Muscle of leg (tissue), 3 donors: ENCODE measurements at regions not wholly inside any gene's neighbourhood (a gene's known extent, or its start where the extent isn't known, plus 50 kb on each side); places are given as distances from the start of the nearest gene placed in this dataset.
A peak's percentile ranks its signal among the peaks of the same experiment; 100 is the strongest.

ENCODE experiments used
- DNase-seq: peaks from one replicate; pipeline ENCODE4 v3.0.0; 2013
- H3K27ac ChIP-seq: one replicate; pipeline ENCODE4 v1.5.1; 2013; ENCODE audit warnings: mild to moderate bottlenecking, low read length, control low read depth
- H3K27me3 ChIP-seq: one replicate; pipeline ENCODE4 v1.6.1; 2013; ENCODE audit warnings: low read length; ENCODE audit not compliant: control insufficient read depth, insufficient read depth
- H3K36me3 ChIP-seq: one replicate; pipeline ENCODE4 v1.6.1; 2013; ENCODE audit warnings: low read length; ENCODE audit not compliant: control insufficient read depth, insufficient read depth
- H3K4me1 ChIP-seq: one replicate; pipeline ENCODE4 v1.6.1; 2013; ENCODE audit warnings: low read length; ENCODE audit not compliant: control insufficient read depth, insufficient read depth
- H3K4me3 ChIP-seq: one replicate; pipeline ENCODE4 v1.5.1; 2013; ENCODE audit warnings: low read length, control low read depth
- H3K9me3 ChIP-seq: replicated peaks from 2 replicates; pipeline ENCODE4 v1.6.1; 2013; ENCODE audit warnings: low read depth, low read length; ENCODE audit not compliant: control insufficient read depth
- WGBS: methylation state at CpG from one replicate; pipeline ENCODE4 v1.1.5; 2013; ENCODE audit warnings: missing lambda C conversion rate; ENCODE audit not compliant: insufficient coverage; 5-methylcytosine and 5-hydroxymethylcytosine counted together

- no peaks in the 10 kb centered on the region for H3K9me3 ChIP-seq
- H3K36me3 ChIP-seq = no peaks in the 10 kb centered on the region
- H3K4me3 ChIP-seq = no peak overlapping the region
- no peaks in the 10 kb centered on the region for H3K27me3 ChIP-seq
- WGBS = no CpG with 5 or more reads among the region's 2 CpGs
- DNase-seq = no peak
- no peaks in the 10 kb centered on the region for H3K4me1 ChIP-seq
- H3K27ac ChIP-seq = no peak overlapping the region
Observed at GRCh38 chr3:16817197-16817596, 67.6 kb upstream of the PLCL2 start.

DNA sequence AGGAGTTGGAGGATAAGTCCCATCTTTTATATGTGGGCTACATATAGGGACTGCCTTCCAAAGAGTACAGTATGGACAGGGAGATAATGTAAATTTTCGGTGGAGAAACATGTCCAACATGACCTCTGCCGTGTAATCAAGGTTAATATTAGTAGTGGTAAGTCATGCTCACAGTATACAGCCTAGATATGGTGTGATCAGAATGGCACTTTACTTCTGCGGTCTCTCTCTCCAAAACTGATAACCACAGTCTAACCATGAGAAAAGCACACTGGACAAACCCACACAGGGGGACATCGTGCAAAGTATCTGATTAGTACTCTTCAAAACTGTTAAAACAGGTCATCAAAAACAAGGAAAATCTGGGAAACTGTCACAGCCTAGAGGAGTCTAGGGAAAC, 66.6 kb upstream of the PLCL2 start:
- H3K4me3 ChIP-seq = no peak overlapping the region
- no peaks in the 10 kb centered on the region for H3K4me1 ChIP-seq
- no peaks in the 10 kb centered on the region for H3K36me3 ChIP-seq
- H3K9me3 ChIP-seq = no peaks in the 10 kb centered on the region
- DNase-seq = no peak
- no peak overlapping the region for H3K27ac ChIP-seq
- no peaks in the 10 kb centered on the region for H3K27me3 ChIP-seq
- no CpG with 5 or more reads among the region's 4 CpGs for WGBS

DNA sequence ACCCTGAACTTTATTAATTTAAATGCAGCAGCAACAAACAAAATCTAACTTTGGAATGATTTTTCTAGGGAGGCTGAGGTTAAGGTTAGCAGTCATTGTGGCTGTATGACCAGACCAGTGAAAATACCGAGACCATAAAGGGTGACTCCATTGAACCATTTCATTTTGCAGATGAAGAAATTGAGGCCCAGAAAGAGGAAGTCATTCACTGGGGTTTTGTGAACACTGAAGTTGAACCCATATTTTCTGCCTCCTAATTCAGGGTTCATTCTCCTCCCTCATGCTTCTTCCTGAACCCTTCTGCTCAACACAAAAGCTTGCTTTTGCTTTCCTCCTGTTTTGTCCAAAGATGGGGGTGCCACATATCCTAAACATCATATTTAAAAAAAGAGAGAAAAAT, 65.8 kb upstream of the PLCL2 start:
- no peak for DNase-seq
- Histone ChIP-seq H3K4me1 (no peaks in the 10 kb centered on the region), H3K27ac (no peak overlapping the region), H3K9me3 (no peaks in the 10 kb centered on the region), H3K4me3 (no peak overlapping the region), H3K36me3 (no peaks in the 10 kb centered on the region), H3K27me3 (no peaks in the 10 kb centered on the region)
- 86% methylated on average over 1 of the region's 1 CpG for WGBS

DNA sequence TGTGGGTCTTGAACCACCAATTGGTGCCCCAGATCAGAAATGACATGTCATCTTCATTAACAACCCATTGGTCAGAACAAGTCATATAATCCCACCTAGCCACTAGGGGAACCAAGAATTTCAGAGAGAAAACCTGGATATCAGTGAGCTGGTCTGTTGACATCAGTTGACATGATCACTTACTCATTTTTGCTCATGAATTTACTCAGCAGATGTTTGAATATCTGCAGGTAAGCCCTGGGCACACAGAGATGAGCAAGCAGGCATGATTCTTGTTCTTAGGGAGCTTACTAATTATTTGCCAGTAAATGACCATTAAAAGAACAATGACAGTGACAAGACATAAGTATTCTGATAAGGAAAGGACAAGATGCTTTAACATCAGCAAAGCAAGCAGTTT, 64.3 kb upstream of the PLCL2 start:
- Histone ChIP-seq H3K4me3 (no peak overlapping the region), H3K27me3 (no peaks in the 10 kb centered on the region), H3K27ac (no peak overlapping the region), H3K4me1 (no peaks in the 10 kb centered on the region), H3K36me3 (no peaks in the 10 kb centered on the region), H3K9me3 (no peaks in the 10 kb centered on the region)
- no peak for DNase-seq

DNA sequence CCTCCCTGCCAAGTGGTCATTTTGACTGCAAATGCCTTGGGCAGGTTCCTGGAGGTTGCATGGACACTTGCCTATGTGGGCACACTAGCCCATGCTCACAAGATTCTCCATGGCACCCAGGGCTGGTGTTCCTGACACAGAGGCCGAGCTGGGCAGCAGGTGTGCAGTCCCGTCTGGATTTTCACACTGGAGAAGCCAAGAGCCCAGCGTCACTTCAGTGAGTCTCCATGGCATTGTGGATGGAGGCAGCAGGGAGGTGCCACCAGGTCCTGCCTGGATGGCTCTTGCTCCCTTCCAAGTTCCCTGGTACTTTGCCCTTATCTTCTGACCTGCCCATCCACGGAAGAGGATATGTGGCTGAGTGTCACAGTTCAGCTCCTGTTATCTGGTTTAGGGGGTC, 63.7 kb upstream of the PLCL2 start:
- no peaks in the 10 kb centered on the region for H3K9me3 ChIP-seq
- no peaks in the 10 kb centered on the region for H3K36me3 ChIP-seq
- no peaks in the 10 kb centered on the region for H3K4me1 ChIP-seq
- 87% methylated on average over 3 of the region's 4 CpGs for WGBS
- no peak overlapping the region for H3K27ac ChIP-seq
- no peak for DNase-seq
- no peak overlapping the region for H3K4me3 ChIP-seq
- H3K27me3 ChIP-seq = no peaks in the 10 kb centered on the region

DNA sequence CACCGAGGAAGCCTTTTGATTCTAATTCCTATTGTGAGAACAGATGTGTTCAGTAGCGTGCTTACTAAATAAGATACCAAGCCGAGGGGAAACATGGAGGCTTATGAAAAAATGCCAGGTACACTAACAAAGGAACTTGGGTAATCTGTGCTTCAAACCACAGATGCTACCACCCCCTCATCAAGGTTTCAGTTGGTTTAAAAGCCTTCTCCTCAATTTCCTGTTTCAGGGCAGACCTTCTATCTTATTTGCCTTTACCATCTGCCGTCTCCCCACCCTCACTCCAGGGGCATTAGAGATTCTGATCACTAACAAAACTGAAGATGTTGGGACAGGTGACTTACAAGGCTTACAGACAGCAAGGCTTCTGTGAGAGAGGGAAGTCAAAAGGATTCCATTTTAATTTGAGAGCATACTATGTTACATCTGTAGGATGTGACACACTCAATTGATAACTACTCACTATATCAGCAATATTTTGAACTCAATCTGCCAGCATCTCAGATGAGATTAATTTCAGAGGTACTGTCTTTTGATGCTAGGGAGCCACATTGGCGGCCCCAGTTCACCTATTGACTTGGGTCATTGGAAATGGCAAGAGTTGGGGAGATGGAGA, 60.6 kb upstream of the PLCL2 start:
- H3K4me3 ChIP-seq = no peak overlapping the region
- H3K27me3 ChIP-seq = no peaks in the 10 kb centered on the region
- no peak for DNase-seq
- H3K36me3 ChIP-seq = no peaks in the 10 kb centered on the region
- H3K4me1 ChIP-seq = no peaks in the 10 kb centered on the region
- no peak overlapping the region for H3K27ac ChIP-seq
- H3K9me3 ChIP-seq = no peaks in the 10 kb centered on the region
- WGBS = 100% methylated on average over 1 of the region's 5 CpGs

DNA sequence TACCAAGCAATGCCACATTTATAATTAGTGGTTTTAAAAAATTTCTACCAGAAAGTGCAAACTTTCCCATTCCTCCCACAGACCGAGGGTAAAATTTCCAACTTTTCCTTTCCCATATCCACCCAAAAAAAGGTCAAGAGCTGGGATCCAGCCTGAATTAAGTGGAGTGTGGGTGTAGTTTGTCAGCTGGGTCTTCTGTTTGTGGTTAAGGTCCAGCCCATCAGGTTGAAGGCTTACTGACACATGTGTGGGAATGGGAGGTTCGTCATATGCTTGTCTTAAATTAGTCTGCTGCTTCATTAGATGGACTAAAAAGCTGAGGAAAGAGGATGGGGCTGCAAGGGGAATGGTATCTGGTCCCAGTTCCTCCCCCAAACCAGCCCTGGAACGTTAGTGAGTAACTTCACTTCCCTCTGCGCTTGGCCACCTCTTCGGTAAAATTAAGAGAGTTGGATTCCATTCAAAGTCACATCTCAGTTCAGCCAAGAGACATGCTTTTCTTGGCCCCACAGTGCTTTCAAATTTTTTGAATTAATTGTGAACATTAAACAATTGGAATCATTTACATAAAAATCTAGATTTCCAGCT, 59.0 kb upstream of the PLCL2 start:
- Histone ChIP-seq H3K4me3 (no peak overlapping the region), H3K27ac (no peak overlapping the region), H3K36me3 (no peaks in the 10 kb centered on the region), H3K4me1 (no peaks in the 10 kb centered on the region), H3K27me3 (no peaks in the 10 kb centered on the region), H3K9me3 (no peaks in the 10 kb centered on the region)
- peak; percentile 28 for DNase-seq
- WGBS = no CpG with 5 or more reads among the region's 5 CpGs

DNA sequence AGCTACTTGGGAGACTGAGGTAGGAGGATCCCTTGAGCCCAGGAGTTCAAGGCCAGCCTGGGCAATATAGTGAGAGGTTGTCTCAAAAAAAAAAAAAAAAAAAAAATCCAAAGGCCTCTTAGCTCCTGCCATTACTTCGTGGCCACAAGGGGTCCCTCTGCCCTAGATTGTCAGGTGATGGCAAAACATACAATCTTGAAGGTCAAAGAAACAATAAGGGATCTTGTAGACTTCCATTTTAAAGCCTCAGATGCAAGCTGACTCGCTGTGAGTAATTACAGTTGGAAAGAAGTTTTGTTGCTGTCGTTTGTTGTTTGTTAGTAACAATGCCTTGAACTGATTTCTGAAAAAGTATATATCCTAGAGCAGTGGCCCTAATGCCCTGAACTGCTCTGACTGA, 55.9 kb upstream of the PLCL2 start:
- WGBS = 38% methylated on average over 2 of the region's 3 CpGs
- Histone ChIP-seq H3K4me3 (no peak overlapping the region), H3K36me3 (no peaks in the 10 kb centered on the region), H3K4me1 (no peaks in the 10 kb centered on the region), H3K27ac (no peak overlapping the region), H3K9me3 (no peaks in the 10 kb centered on the region), H3K27me3 (no peaks in the 10 kb centered on the region)
- DNase-seq = no peak

DNA sequence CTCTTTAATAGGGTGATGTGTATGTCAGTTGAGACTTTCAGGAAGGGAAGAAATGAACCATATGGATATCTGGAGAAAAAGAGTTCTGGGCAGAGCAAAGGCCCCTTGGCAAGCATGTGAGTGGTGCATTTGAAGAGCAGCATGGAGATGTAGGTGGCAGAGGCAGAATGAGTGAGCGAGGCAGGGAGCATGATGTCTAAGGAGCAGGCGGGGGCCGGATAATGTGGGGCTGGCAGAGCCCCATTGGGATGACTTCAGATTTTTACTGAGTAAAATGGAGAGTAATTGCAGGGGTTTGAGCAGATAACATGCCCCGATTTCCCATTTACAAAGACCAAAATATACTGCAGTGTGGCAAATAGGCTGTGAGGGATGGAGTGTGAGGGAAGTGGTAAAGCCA, 52.9 kb upstream of the PLCL2 start:
- Histone ChIP-seq H3K27me3 (no peaks in the 10 kb centered on the region), H3K4me3 (no peak overlapping the region), H3K27ac (no peak overlapping the region), H3K9me3 (no peaks in the 10 kb centered on the region), H3K36me3 (no peaks in the 10 kb centered on the region), H3K4me1 (no peaks in the 10 kb centered on the region)
- DNase-seq = no peak
- 98% methylated on average over 3 of the region's 4 CpGs for WGBS

DNA sequence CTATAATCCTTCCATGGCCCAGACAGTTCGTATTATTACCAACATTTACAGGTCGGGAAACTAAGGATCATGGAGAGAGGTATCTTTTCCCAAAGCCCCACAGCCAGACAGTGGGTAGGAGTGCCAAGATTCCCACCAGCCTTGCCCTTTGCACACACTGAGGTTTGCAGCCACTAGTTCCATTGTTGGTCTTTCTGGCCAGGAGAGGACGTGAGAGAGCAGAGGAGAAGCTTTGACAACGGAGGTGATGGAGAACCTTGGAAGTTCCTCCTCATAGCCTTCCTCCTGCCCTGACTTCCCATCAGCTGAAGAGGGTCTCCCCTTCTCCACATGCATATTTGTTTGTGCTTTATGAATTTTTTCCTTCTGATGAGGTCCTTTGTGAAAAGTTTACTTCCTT, 50.5 kb upstream of the PLCL2 start:
- Histone ChIP-seq H3K4me3 (no peak overlapping the region), H3K4me1 (peaks cover 12% of the 10 kb centered on the region), H3K9me3 (no peaks in the 10 kb centered on the region), H3K27ac (no peak overlapping the region), H3K27me3 (no peaks in the 10 kb centered on the region), H3K36me3 (no peaks in the 10 kb centered on the region)
- no peak for DNase-seq
- no CpG with 5 or more reads among the region's 4 CpGs for WGBS

- Histone ChIP-seq H3K4me1 (peaks cover 13% of the 10 kb centered on the region), H3K9me3 (no peaks in the 10 kb centered on the region), H3K27me3 (no peaks in the 10 kb centered on the region), H3K27ac (no peak overlapping the region), H3K4me3 (no peak overlapping the region), H3K36me3 (no peaks in the 10 kb centered on the region)
- no peak for DNase-seq
- WGBS = no CpG with 5 or more reads among the region's 2 CpGs
Observed at GRCh38 chr3:16834753-16835152, 50.0 kb upstream of the PLCL2 start.
